CD4-positive, alpha-beta T cell treated with Interleukin-15 for 4 hours (primary cell): ENCODE measurements at regions not wholly inside any gene's neighbourhood (a gene's known extent, or its start where the extent isn't known, plus 50 kb on each side); places are given as distances from the start of the nearest gene placed in this dataset.
A peak's percentile ranks its signal among the peaks of the same experiment; 100 is the strongest.
"Not testable (repeated sequence)": the region's sequence is repeated elsewhere in the genome, so short reads cannot be mapped to it uniquely, and the experiment has no call there.

ENCODE experiments used
- DNase-seq: peaks from one replicate; pipeline ENCODE4 v3.0.0-alpha.2; 2020; ENCODE audit warnings: low spot score

- DNase-seq: no peak
Observed at GRCh38 chr12:92061061-92061460, 84.6 kb downstream of the BTG1 start.

GRCh38 chr12:92059960-92060359 is 85.7 kb downstream of the BTG1 start:
- no peak for DNase-seq

- no peak for DNase-seq
Observed at GRCh38 chr12:92058664-92059063, 87.0 kb downstream of the BTG1 start.

GRCh38 chr12:92056756-92057155 is 88.9 kb downstream of the BTG1 start:
- DNase-seq: not testable (repeated sequence)

GRCh38 chr12:92056290-92056689 is 89.4 kb downstream of the BTG1 start:
- DNase-seq: no peak

DNA sequence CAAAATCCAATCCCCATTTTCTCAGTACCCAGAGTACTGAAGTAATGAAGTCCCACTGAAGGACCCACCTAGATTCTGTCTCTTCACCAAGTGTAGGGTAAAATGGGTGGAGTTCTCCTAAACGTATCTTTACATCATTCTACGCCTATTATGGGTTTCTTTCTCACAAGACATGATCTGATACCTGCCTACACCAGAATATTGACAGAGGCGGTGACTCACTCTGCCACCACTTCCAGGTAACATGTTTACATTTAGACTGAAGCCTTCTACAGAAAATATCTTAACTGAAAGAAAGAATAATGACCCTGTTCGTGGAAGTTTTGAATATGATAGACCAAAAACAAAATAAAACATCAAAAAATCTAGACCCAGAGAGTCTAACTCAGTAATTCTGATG is 89.8 kb downstream of the BTG1 start:
- DNase-seq: peak; percentile 86

DNA sequence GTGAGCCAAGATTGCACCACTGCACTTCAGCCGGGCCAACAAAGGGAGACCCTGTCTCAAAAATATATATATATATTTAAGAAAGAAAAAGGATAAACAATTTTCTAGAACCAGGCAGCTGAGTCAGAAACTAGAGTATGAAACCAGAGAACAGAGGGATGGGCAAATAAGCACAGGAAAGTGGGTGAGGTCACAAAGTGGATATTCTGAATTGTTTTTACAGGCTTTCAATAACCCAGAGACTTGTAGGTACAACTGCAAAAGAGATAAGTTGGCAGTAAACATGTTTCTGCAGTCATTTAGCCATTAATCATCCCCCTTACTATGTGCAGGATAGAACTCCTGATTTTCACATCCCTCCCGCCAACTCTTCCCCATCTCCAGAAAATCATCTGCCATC is 94.2 kb downstream of the BTG1 start:
- no peak for DNase-seq

GRCh38 chr12:92049403-92049802 is 96.2 kb downstream of the BTG1 start:
- DNase-seq: no peak

DNA sequence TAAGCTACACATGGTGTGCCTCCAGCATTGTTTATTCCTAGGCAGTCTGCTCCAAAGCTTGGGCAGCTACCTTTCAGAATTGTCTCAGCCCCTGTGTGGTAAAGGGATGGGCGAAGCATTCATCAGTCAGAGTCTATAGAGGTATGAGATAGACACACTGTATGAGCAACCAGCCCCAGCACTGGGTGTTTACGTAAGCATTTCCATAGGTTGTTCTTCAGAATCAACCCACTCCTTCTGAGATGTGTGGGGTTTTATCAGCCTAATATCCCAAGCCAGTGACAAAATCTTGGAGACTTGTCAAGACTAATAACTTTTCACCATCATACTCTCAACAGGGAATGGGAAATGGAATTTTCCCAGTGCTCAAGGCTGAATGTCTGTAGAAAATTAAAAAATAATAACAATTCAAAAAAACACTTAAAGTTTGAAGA is 98.2 kb downstream of the BTG1 start:
- peak; percentile 42 for DNase-seq

DNA sequence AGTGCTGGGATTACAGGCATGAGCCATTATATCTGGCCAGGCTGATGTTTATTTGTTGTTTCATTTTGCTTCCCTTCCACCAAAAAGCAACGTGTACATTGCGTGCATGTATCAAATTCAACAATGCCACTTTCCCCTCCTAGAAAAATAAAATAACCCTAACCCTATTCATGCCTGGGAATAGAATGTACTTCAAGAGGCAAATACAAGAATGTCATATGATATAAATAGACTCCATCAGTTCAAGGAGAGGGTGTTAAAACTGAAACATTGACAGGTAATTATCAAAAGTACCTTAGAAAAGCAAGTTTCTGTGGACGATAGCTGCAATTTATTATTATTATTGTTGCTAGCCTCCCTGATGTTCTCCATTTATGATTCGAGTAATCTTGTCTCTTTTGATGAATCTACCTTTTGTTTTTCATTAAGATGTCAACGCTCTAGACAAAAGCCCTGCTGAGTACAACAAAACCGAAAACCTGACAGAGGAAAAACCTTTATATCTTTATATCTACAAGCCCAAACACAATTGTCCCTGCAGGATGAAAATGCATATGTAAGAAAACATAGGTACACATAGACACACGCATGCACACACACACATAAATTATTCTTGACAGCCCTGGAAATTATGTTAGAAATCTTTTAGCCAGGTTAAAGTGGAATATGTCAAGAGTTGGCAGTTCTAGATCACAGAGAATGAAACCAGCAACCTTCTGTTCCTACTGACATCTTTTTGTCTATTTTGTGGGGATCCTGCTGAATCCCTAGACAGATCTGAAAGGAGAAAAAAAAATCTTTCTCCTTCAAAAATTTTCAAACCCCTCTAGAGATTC is 98.9 kb downstream of the BTG1 start:
- DNase-seq: no peak

DNA sequence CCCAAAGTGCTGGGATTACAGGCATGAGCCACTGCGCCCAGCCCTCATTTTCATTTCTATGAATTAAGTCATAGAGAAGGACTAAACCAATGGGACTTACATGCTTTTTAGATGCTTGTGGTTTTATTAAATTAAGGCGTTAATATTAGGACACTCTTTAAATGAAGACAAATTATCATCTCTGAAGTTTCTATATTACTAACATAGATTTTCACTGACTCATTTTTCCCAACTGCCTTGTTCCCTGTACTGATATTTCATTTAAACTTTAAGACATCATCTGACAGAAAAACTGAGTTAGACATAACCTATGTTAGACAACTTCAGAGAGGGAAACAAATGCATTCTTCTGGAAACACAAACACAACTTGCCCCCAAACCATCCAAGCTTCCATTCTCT is 99.8 kb downstream of the BTG1 start:
- no peak for DNase-seq

GRCh38 chr12:92044435-92044834 is 101.2 kb downstream of the BTG1 start:
- no peak for DNase-seq

GRCh38 chr12:92042791-92043531 is 102.7 kb downstream of the BTG1 start:
- no peak for DNase-seq

GRCh38 chr12:92041742-92042141 is 103.9 kb downstream of the BTG1 start:
- DNase-seq: peak; percentile 46

DNA sequence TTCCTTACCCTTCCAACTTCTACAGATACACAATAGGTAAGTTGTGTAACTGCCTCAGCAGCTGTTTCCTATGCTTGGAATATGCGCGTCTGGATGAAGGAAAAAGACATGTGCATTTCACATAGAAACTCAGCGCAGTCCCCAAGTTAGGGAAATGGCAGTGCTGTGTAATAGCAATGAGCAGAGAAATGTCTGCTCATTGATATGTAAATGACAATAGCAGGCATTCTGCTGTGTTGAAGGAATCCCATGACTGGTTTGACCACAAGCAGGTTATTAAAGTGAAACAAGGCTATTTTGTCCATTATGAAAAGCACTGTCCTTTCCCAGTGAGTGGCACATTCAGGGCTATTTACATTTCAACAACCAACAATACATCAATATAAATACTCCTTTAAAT is 106.6 kb downstream of the BTG1 start:
- DNase-seq: no peak

DNA sequence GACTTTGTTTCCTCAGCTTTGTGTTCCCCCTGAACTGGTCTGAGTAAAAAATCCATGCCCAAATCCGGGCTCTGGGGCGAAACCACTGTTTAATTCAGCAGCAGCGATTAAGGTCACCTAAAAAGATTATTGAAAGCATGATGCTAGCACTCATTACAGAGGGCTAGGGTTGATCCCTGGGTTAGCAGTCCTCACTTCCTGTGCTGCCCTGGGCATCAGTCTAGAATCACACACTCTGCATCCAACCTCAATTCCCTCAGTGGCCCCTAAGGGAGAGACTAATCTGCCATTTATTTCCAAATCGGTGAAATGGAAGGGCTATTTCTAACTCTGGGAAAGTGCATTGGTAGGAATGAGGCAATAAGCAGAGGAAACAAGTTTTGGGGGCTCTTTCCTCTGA is 107.2 kb downstream of the BTG1 start:
- DNase-seq: no peak

DNA sequence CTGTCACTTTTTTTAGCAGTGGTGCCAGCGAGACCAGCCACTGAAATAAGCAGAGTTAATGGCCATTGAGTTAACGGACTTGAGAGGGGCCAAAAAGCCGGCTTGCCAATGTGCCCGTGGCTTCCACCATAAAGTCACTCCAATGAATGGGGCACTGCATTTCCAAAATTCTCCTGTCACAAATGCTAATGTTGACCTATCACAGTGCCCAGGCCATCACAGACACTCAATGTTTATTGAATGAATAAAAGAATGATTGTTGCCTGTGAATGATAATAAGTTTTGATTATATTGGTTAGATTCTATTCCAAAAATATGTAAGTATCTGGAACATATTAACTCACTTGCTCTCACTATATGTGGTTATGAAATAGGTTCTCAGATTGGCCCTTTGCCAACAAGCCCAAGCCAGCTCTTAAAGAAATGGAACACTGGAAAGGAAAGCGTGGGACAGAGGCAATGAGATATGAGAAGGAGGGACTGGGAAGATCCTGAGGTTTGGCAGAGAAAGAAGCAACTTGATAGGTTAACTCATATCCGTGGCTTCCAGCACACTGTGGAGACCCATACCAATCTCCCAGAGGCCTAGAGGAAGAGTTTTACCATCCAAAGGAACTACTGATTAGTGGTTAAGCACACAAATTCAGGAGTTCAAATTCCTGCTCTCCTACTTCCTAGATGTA is 108.7 kb downstream of the BTG1 start:
- DNase-seq: no peak

- no peak for DNase-seq
Observed at GRCh38 chr12:92036061-92036620, 109.5 kb downstream of the BTG1 start.

- DNase-seq: no peak
Observed at GRCh38 chr12:92035477-92035876, 110.2 kb downstream of the BTG1 start.

- DNase-seq: peak; percentile 57
Observed at GRCh38 chr12:92034858-92035401, 110.7 kb downstream of the BTG1 start.

- DNase-seq: no peak
Observed at GRCh38 chr12:92034083-92034482, 111.6 kb downstream of the BTG1 start.

DNA sequence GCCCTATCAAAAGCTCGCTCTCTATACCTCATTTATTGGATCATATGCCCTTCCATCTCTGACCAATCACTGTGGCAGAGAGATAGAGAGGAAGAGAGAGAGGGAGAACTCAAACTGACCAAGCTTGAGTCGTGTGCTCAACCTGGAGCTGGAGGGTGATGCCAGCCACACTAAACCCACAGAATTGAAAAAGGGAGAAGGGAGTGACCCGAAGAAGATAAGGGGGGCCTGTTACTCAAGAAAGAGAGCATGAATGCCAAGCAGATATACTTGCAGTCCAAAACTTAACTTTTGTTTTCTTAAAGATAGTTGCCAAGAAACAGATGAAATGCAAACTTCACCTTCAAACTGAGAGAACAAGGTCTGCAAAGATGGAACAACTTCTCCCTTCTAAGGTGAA is 112.7 kb downstream of the BTG1 start:
- DNase-seq: no peak
